Adipocyte (in vitro differentiated cells): ENCODE measurements at regions not wholly inside any gene's neighbourhood (a gene's known extent, or its start where the extent isn't known, plus 50 kb on each side); places are given as distances from the start of the nearest gene placed in this dataset.

Experiments
- DNase-seq: peaks from one replicate; pipeline ENCODE4 v3.0.0-alpha.2; 2015; ENCODE audit warnings: low read depth
- H3K27me3 ChIP-seq: replicated peaks from 2 replicates; pipeline ENCODE4 v1.7.0; 2013; ENCODE audit warnings: mild to moderate bottlenecking, low read length, moderate library complexity; ENCODE audit not compliant: control insufficient read depth, insufficient read depth
- H3K36me3 ChIP-seq: 2 replicates; pipeline ENCODE4 v1.7.0; 2013; ENCODE audit warnings: low read length, mild to moderate bottlenecking, moderate library complexity; ENCODE audit not compliant: control insufficient read depth, insufficient read depth, severe bottlenecking
- H3K4me1 ChIP-seq: 2 replicates; pipeline ENCODE4 v1.7.0; 2013; ENCODE audit warnings: mild to moderate bottlenecking, low read length, moderate library complexity; ENCODE audit not compliant: control insufficient read depth, insufficient read depth
- H3K4me3 ChIP-seq: 2 replicates; pipeline ENCODE4 v1.7.0; 2013; ENCODE audit warnings: mild to moderate bottlenecking, low read length, moderate library complexity
- H3K9ac ChIP-seq: 2 replicates; pipeline ENCODE4 v1.7.0; 2013; ENCODE audit warnings: mild to moderate bottlenecking, low read length, moderate library complexity
- H3K9me3 ChIP-seq: 2 replicates; pipeline ENCODE4 v1.7.0; 2013; ENCODE audit warnings: mild to moderate bottlenecking, low read length, moderate library complexity; ENCODE audit not compliant: control insufficient read depth

- Histone ChIP-seq H3K4me3 (no peak overlapping the region), H3K4me1 (no peaks in the 10 kb centered on the region), H3K36me3 (no peaks in the 10 kb centered on the region), H3K9me3 (no peaks in the 10 kb centered on the region), H3K9ac (no peak overlapping the region), H3K27me3 (no peaks in the 10 kb centered on the region)
- no peak for DNase-seq
Observed at GRCh38 chr10:20630092-20630643, 266.9 kb downstream of the NEBL start.

- Histone ChIP-seq H3K36me3 (no peaks in the 10 kb centered on the region), H3K27me3 (no peaks in the 10 kb centered on the region), H3K9me3 (no peaks in the 10 kb centered on the region), H3K9ac (no peak overlapping the region), H3K4me3 (no peak overlapping the region), H3K4me1 (peaks cover 19% of the 10 kb centered on the region)
- DNase-seq: no peak
Observed at GRCh38 chr10:20627946-20628507, 269.1 kb downstream of the NEBL start.

- no peaks in the 10 kb centered on the region for H3K9me3 ChIP-seq
- H3K4me3 ChIP-seq: no peak overlapping the region
- H3K27me3 ChIP-seq: no peaks in the 10 kb centered on the region
- no peaks in the 10 kb centered on the region for H3K36me3 ChIP-seq
- peaks cover 19% of the 10 kb centered on the region for H3K4me1 ChIP-seq
- no peak overlapping the region for H3K9ac ChIP-seq
- no peak for DNase-seq
Observed at GRCh38 chr10:20627087-20627486, 270.0 kb downstream of the NEBL start.

GRCh38 chr10:20625868-20626267, 271.2 kb downstream of the NEBL start:
- Histone ChIP-seq H3K4me1 (peaks cover 19% of the 10 kb centered on the region), H3K27me3 (no peaks in the 10 kb centered on the region), H3K9me3 (no peaks in the 10 kb centered on the region), H3K4me3 (no peak overlapping the region), H3K36me3 (no peaks in the 10 kb centered on the region), H3K9ac (no peak overlapping the region)
- no peak for DNase-seq

GRCh38 chr10:20624642-20625041, 272.5 kb downstream of the NEBL start:
- DNase-seq: no peak
- H3K27me3 ChIP-seq: no peaks in the 10 kb centered on the region
- peak overlapping the region; percentile 15 for H3K9ac ChIP-seq
- no peaks in the 10 kb centered on the region for H3K9me3 ChIP-seq
- peaks cover 19% of the 10 kb centered on the region for H3K4me1 ChIP-seq
- H3K4me3 ChIP-seq: no peak overlapping the region
- no peaks in the 10 kb centered on the region for H3K36me3 ChIP-seq

GRCh38 chr10:20623546-20623945, 273.6 kb downstream of the NEBL start:
- Histone ChIP-seq H3K9me3 (no peaks in the 10 kb centered on the region), H3K4me1 (peaks cover 19% of the 10 kb centered on the region), H3K4me3 (no peak overlapping the region), H3K9ac (no peak overlapping the region), H3K36me3 (no peaks in the 10 kb centered on the region), H3K27me3 (no peaks in the 10 kb centered on the region)
- no peak for DNase-seq

- Histone ChIP-seq H3K27me3 (no peaks in the 10 kb centered on the region), H3K4me3 (no peak overlapping the region), H3K9me3 (no peaks in the 10 kb centered on the region), H3K4me1 (peaks cover 19% of the 10 kb centered on the region), H3K36me3 (no peaks in the 10 kb centered on the region), H3K9ac (no peak overlapping the region)
- no peak for DNase-seq
Observed at GRCh38 chr10:20622531-20623211, 274.4 kb downstream of the NEBL start.

GRCh38 chr10:20620981-20621380, 276.1 kb downstream of the NEBL start:
- no peak for DNase-seq

GRCh38 chr10:20618011-20618547, 279.0 kb downstream of the NEBL start:
- Histone ChIP-seq H3K9ac (no peak overlapping the region), H3K4me1 (no peaks in the 10 kb centered on the region), H3K36me3 (no peaks in the 10 kb centered on the region), H3K9me3 (no peaks in the 10 kb centered on the region), H3K4me3 (no peak overlapping the region), H3K27me3 (no peaks in the 10 kb centered on the region)
- DNase-seq: no peak

More at GRCh38 chr10:20620981-20621380, 276.1 kb downstream of the NEBL start:
- Histone ChIP-seq H3K36me3 (no peaks in the 10 kb centered on the region), H3K27me3 (no peaks in the 10 kb centered on the region), H3K4me3 (no peak overlapping the region), H3K9ac (no peak overlapping the region), H3K4me1 (peaks cover 19% of the 10 kb centered on the region), H3K9me3 (no peaks in the 10 kb centered on the region)

GRCh38 chr10:20616918-20617810, 279.9 kb downstream of the NEBL start:
- Histone ChIP-seq H3K9ac (no peak overlapping the region), H3K4me3 (no peak overlapping the region), H3K9me3 (no peaks in the 10 kb centered on the region), H3K36me3 (no peaks in the 10 kb centered on the region), H3K4me1 (no peaks in the 10 kb centered on the region), H3K27me3 (no peaks in the 10 kb centered on the region)
- no peak for DNase-seq
